ENCODE measurements at regions not wholly inside any gene's neighbourhood (a gene's known extent, or its start where the extent isn't known, plus 50 kb on each side); places are given as distances from the start of the nearest gene placed in this dataset.

DNA sequence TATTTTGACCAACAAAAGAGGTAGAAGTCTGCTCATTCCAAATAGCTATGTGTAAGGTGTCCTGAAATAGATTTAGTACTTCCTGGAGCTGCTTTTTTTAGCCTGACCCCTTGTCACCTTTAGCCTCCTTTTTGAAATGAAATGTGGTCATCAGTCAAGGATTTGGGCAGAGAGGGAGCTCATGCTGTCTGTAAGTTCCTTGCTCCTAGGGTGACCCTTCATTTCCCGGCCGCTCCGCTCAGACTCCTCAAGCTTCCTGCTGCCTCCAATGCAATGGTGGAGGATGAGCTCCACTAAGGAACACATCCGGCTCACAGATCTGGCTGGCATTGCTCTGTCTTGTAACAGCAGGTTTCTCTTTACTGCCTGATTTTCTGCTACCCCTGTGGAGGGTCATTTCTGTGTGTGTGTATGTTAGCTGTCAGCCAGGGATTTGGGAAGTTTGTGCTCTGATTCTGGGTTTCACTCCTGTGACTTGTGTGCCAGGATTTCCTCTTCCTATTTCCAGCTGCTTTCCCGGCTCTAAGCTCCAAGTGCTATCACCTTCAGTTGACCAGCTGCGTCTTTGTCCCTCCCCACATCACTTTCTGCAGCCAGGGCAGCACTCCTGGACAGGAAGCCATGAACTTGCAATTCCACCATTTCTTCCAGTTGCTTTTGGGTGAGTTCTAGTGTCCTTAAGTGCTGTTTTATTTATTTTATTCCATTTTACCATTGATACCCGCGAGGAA, 265.9 kb downstream of the ICE1 start:
- TF ChIP-seq NFIC (IDR thresholded peaks at IDR 0.05) (no peak), USF1 (IDR thresholded peaks at IDR 0.05) (no peak), ZBTB7A (IDR thresholded peaks at IDR 0.05; ENCODE audit: low read depth) (no peak), TCF12 (IDR thresholded peaks at IDR 0.05; ENCODE audit: low read depth) (no peak), EP300 (IDR thresholded peaks at IDR 0.05; ENCODE audit: borderline replicate concordance) (no peak)

GRCh38 chr5:5687113-5687512, 264.6 kb downstream of the ICE1 start:
- TF ChIP-seq, protein P1, sequence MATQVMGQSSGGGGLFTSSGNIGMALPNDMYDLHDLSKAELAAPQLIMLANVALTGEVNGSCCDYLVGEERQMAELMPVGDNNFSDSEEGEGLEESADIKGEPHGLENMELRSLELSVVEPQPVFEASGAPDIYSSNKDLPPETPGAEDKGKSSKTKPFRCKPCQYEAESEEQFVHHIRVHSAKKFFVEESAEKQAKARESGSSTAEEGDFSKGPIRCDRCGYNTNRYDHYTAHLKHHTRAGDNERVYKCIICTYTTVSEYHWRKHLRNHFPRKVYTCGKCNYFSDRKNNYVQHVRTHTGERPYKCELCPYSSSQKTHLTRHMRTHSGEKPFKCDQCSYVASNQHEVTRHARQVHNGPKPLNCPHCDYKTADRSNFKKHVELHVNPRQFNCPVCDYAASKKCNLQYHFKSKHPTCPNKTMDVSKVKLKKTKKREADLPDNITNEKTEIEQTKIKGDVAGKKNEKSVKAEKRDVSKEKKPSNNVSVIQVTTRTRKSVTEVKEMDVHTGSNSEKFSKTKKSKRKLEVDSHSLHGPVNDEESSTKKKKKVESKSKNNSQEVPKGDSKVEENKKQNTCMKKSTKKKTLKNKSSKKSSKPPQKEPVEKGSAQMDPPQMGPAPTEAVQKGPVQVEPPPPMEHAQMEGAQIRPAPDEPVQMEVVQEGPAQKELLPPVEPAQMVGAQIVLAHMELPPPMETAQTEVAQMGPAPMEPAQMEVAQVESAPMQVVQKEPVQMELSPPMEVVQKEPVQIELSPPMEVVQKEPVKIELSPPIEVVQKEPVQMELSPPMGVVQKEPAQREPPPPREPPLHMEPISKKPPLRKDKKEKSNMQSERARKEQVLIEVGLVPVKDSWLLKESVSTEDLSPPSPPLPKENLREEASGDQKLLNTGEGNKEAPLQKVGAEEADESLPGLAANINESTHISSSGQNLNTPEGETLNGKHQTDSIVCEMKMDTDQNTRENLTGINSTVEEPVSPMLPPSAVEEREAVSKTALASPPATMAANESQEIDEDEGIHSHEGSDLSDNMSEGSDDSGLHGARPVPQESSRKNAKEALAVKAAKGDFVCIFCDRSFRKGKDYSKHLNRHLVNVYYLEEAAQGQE (IDR thresholded peaks at IDR 0.05; ENCODE audit: low read depth) = no peak
- TF ChIP-seq ZBTB7A (IDR thresholded peaks at IDR 0.05; ENCODE audit: low read depth) (no peak), NFIC (IDR thresholded peaks at IDR 0.05) (no peak), FOXM1 (IDR thresholded peaks at IDR 0.05; ENCODE audit: borderline replicate concordance, low read depth) (no peak), USF1 (IDR thresholded peaks at IDR 0.05) (no peak), EGR1 (IDR thresholded peaks at IDR 0.05) (no peak), EP300 (IDR thresholded peaks at IDR 0.05; ENCODE audit: borderline replicate concordance) (no peak), CREB1 (IDR thresholded peaks at IDR 0.05; ENCODE audit: low read depth) (no peak), YY1 (IDR thresholded peaks at IDR 0.05; ENCODE audit: low read depth) (no peak), CEBPB (IDR thresholded peaks at IDR 0.05) (no peak)
- TF ChIP-seq, protein P2, sequence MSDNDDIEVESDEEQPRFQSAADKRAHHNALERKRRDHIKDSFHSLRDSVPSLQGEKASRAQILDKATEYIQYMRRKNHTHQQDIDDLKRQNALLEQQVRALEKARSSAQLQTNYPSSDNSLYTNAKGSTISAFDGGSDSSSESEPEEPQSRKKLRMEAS (IDR thresholded peaks at IDR 0.05) = no peak

DNA sequence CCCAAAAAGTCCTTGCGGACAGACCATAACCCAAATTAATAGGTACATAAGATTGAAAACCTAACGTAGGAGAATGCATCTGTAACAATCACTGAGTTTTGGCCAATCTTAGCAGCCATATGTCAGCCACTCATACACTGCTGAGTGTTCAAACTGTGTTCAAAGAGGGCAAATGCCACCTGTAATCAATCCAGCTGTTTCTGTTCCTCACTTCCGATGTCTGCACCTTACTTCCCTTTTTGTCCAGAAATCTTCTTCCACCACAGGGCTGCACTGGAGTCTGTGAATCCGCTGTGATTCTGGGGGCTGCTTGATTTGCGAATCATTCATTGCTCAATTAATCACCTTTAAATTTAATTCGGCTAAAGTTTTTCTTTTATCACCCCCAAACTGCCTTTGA, 263.9 kb downstream of the ICE1 start:
- TF ChIP-seq TEAD4 (IDR thresholded peaks at IDR 0.05) (no peak), TCF12 (IDR thresholded peaks at IDR 0.05; ENCODE audit: low read depth) (no peak), CREB1 (IDR thresholded peaks at IDR 0.05; ENCODE audit: low read depth) (no peak), ZBTB7A (IDR thresholded peaks at IDR 0.05; ENCODE audit: low read depth) (no peak), YY1 (IDR thresholded peaks at IDR 0.05; ENCODE audit: low read depth) (no peak), NFIC (IDR thresholded peaks at IDR 0.05) (no peak), EGR1 (IDR thresholded peaks at IDR 0.05) (no peak), EP300 (IDR thresholded peaks at IDR 0.05; ENCODE audit: borderline replicate concordance) (no peak), FOXM1 (IDR thresholded peaks at IDR 0.05; ENCODE audit: borderline replicate concordance, low read depth) (no peak), USF1 (IDR thresholded peaks at IDR 0.05) (no peak), RAD21 (IDR thresholded peaks at IDR 0.05; ENCODE audit: low read depth) (no peak), CEBPB (IDR thresholded peaks at IDR 0.05) (no peak)
- TF ChIP-seq, protein P1 (IDR thresholded peaks at IDR 0.05; ENCODE audit: low read depth) = no peak
- TF ChIP-seq, protein P2 (IDR thresholded peaks at IDR 0.05) = no peak

GRCh38 chr5:5685737-5686136, 263.3 kb downstream of the ICE1 start:
- TF ChIP-seq CREB1 (IDR thresholded peaks at IDR 0.05; ENCODE audit: low read depth) (no peak), TAF1 (IDR thresholded peaks at IDR 0.05; ENCODE audit: low read depth) (no peak), USF1 (IDR thresholded peaks at IDR 0.05) (no peak), EGR1 (IDR thresholded peaks at IDR 0.05) (no peak), TCF12 (IDR thresholded peaks at IDR 0.05; ENCODE audit: low read depth) (no peak), NFIC (IDR thresholded peaks at IDR 0.05) (no peak), FOXM1 (IDR thresholded peaks at IDR 0.05; ENCODE audit: borderline replicate concordance, low read depth) (no peak), YY1 (IDR thresholded peaks at IDR 0.05; ENCODE audit: low read depth) (no peak), CEBPB (IDR thresholded peaks at IDR 0.05) (no peak), ZBTB7A (IDR thresholded peaks at IDR 0.05; ENCODE audit: low read depth) (no peak), RAD21 (IDR thresholded peaks at IDR 0.05; ENCODE audit: low read depth) (no peak)
- TF ChIP-seq, protein P2 (IDR thresholded peaks at IDR 0.05) = no peak
- TF ChIP-seq, protein P1 (IDR thresholded peaks at IDR 0.05; ENCODE audit: low read depth) = no peak
